HG03354 (cell line): ENCODE measurements at regions not wholly inside any gene's neighbourhood (a gene's known extent, or its start where the extent isn't known, plus 50 kb on each side); places are given as distances from the start of the nearest gene placed in this dataset.

Experiments
- ATAC-seq: cut with Tn5 transposase; IDR thresholded peaks from one replicate; pipeline ENCODE4 v1.9.1; 2021; ENCODE audit warnings: mild to moderate bottlenecking; ENCODE audit not compliant: unreplicated experiment, poor library complexity, severe bottlenecking

GRCh38 chr13:97057176-97057575 lies 62.9 kb upstream of the OXGR1 start:
- ATAC-seq, result no peak

GRCh38 chr13:97058391-97058790 lies 64.1 kb upstream of the OXGR1 start:
- ATAC-seq, result no peak

- ATAC-seq, result no peak
Observed at GRCh38 chr13:97058926-97059325, 64.7 kb upstream of the OXGR1 start.

GRCh38 chr13:97067017-97067895 lies 73.0 kb upstream of the OXGR1 start:
- no peak for ATAC-seq

- no peak for ATAC-seq
Observed at GRCh38 chr13:97068151-97068550, 73.9 kb upstream of the OXGR1 start.

- ATAC-seq, result no peak
Observed at GRCh38 chr13:97069050-97069815, 75.0 kb upstream of the OXGR1 start.

GRCh38 chr13:97072297-97072696 lies 78.0 kb upstream of the OXGR1 start:
- ATAC-seq, result no peak

GRCh38 chr13:97074618-97075017 lies 80.3 kb upstream of the OXGR1 start:
- no peak for ATAC-seq

- ATAC-seq, result no peak
Observed at GRCh38 chr13:97076898-97077297, 82.6 kb upstream of the OXGR1 start.

- ATAC-seq, result no peak
Observed at GRCh38 chr13:97077341-97077740, 83.1 kb upstream of the OXGR1 start.

- no peak for ATAC-seq
Observed at GRCh38 chr13:97079726-97080125, 85.5 kb upstream of the OXGR1 start.

- ATAC-seq, result no peak
Observed at GRCh38 chr13:97082461-97083207, 88.4 kb upstream of the OXGR1 start.

GRCh38 chr13:97091196-97091595 lies 96.9 kb upstream of the OXGR1 start:
- no peak for ATAC-seq

- ATAC-seq, result no peak
Observed at GRCh38 chr13:97100821-97101220, 106.5 kb upstream of the OXGR1 start.

- ATAC-seq, result no peak
Observed at GRCh38 chr13:97101912-97102708, 107.8 kb upstream of the OXGR1 start.

- no peak for ATAC-seq
Observed at GRCh38 chr13:97106323-97106722, 112.0 kb upstream of the OXGR1 start.

GRCh38 chr13:97107815-97108529 lies 113.7 kb upstream of the OXGR1 start:
- no peak for ATAC-seq

GRCh38 chr13:97108530-97108900 lies 113.6 kb upstream of the MBNL2 start:
- ATAC-seq, result no peak

GRCh38 chr13:97109256-97109655 lies 112.9 kb upstream of the MBNL2 start:
- no peak for ATAC-seq
